ENCODE measurements at regions not wholly inside any gene's neighbourhood (a gene's known extent, or its start where the extent isn't known, plus 50 kb on each side); places are given as distances from the start of the nearest gene placed in this dataset.

DNA sequence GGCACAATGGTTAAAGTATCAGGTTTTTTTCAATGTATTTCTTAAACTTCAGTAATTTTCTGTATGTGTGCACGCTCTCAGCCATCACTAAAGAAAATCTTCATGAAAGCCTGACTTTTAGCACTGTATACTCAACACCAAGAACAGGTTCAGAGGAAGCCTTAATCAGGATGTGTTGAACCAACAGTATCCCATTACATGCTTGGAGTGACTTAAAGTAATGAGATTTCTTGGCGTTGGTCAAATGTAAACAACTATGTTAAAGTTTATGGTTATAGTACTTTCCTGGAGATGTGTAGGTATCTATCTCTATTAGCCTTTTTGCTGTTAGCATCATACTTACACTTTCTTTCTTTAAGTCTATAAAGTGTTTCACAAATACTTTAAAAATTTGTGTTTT, 335.0 kb downstream of the CCER1 start:
- TF ChIP-seq POLR2A (IDR thresholded peaks at IDR 0.05) = no peak
- TF ChIP-seq, protein P1, sequence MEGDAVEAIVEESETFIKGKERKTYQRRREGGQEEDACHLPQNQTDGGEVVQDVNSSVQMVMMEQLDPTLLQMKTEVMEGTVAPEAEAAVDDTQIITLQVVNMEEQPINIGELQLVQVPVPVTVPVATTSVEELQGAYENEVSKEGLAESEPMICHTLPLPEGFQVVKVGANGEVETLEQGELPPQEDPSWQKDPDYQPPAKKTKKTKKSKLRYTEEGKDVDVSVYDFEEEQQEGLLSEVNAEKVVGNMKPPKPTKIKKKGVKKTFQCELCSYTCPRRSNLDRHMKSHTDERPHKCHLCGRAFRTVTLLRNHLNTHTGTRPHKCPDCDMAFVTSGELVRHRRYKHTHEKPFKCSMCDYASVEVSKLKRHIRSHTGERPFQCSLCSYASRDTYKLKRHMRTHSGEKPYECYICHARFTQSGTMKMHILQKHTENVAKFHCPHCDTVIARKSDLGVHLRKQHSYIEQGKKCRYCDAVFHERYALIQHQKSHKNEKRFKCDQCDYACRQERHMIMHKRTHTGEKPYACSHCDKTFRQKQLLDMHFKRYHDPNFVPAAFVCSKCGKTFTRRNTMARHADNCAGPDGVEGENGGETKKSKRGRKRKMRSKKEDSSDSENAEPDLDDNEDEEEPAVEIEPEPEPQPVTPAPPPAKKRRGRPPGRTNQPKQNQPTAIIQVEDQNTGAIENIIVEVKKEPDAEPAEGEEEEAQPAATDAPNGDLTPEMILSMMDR (IDR thresholded peaks at IDR 0.05) = no peak

GRCh38 chr12:90618586-90618985, 336.4 kb downstream of the CCER1 start:
- no peak for ATAC-seq
- Histone ChIP-seq H3K27me3 (no peaks in the 10 kb centered on the region), H3K4me1 (peaks cover 0 to 10% (median 0%) of the 10 kb centered on the region in 12 donors), H3K9me3 (no peaks in the 10 kb centered on the region), H3K4me3 (no peak overlapping the region), H3K27ac (no peak overlapping the region), H3K36me3 (no peaks in the 10 kb centered on the region)
- TF ChIP-seq POLR2A (IDR thresholded peaks at IDR 0.05) = no peak
- TF ChIP-seq, protein P1 (IDR thresholded peaks at IDR 0.05) = no peak
- DNase-seq = no peak
- intact Hi-C loops (cut with DNase I) = no loop called here

More for the DNA sequence above, 335.0 kb downstream of the CCER1 start:
- H3K27ac ChIP-seq = no peak overlapping the region
- H3K4me1 ChIP-seq = peaks cover 0 to 10% (median 0%) of the 10 kb centered on the region in 12 donors
- H3K9me3 ChIP-seq = no peaks in the 10 kb centered on the region
- intact Hi-C loops (cut with DNase I) = no loop called here
- DNase-seq = no peak
- no peak for ATAC-seq
- WGBS, 4 donors = 91 to 96% (median 95%) methylated on average over 2 of the region's 2 CpGs
- H3K27me3 ChIP-seq = no peaks in the 10 kb centered on the region
- no peaks in the 10 kb centered on the region for H3K36me3 ChIP-seq
- no peak overlapping the region for H3K4me3 ChIP-seq

DNA sequence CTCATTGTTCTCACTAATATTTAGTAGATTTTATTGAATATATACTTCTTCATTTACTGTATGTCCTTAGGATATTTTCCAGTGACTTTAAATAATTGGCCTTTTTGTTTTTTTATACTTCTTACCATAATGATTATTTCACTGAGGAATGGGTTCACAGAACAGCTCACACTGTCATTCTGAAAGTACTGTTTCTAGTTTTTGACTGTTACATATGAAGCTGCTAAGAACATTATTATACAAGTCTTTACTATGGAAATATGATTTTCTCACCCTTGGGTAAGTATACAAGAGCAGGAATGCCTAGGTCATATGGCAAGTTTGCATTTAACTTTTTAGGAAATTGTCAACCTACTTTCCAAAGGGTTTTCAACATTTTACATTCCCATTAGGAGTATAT, 343.1 kb downstream of the CCER1 start:
- TF ChIP-seq POLR2A (IDR thresholded peaks at IDR 0.05) = no peak
- TF ChIP-seq, protein P1 (IDR thresholded peaks at IDR 0.05) = no peak
- H3K9me3 ChIP-seq = no peaks in the 10 kb centered on the region
- intact Hi-C loops (cut with DNase I) = no loop called here
- no peak for ATAC-seq
- H3K36me3 ChIP-seq = no peaks in the 10 kb centered on the region
- DNase-seq = no peak
- no peaks in the 10 kb centered on the region for H3K4me1 ChIP-seq
- no peaks in the 10 kb centered on the region for H3K27me3 ChIP-seq
- no peak overlapping the region for H3K27ac ChIP-seq
- H3K4me3 ChIP-seq = no peak overlapping the region

GRCh38 chr12:90611048-90611447, 343.9 kb downstream of the CCER1 start:
- Histone ChIP-seq H3K4me3 (no peak overlapping the region), H3K27ac (no peak overlapping the region), H3K36me3 (no peaks in the 10 kb centered on the region), H3K4me1 (no peaks in the 10 kb centered on the region), H3K27me3 (no peaks in the 10 kb centered on the region), H3K9me3 (no peaks in the 10 kb centered on the region)
- 58 to 77% (median 60%) methylated on average over 2 to 3 of the region's 3 CpGs for WGBS, 4 donors
- TF ChIP-seq POLR2A (IDR thresholded peaks at IDR 0.05) = no peak
- TF ChIP-seq, protein P1 (IDR thresholded peaks at IDR 0.05) = no peak
- intact Hi-C loops (cut with DNase I) = no loop called here
- DNase-seq = no peak
- no peak for ATAC-seq

Measured in heart left ventricle (tissue), 16 donors.